ENCODE measurements at regions not wholly inside any gene's neighbourhood (a gene's known extent, or its start where the extent isn't known, plus 50 kb on each side); places are given as distances from the start of the nearest gene placed in this dataset.

- TF ChIP-seq CTCF (IDR thresholded peaks at IDR 0.05) (no peak), POLR2A (IDR thresholded peaks at IDR 0.05) (no peak), POLR2AphosphoS5 (IDR thresholded peaks at IDR 0.05) (no peak)
Measured at GRCh38 chr5:66239034-66239433, 94.9 kb downstream of the SREK1 start.
